ENCODE measurements at regions not wholly inside any gene's neighbourhood (a gene's known extent, or its start where the extent isn't known, plus 50 kb on each side); places are given as distances from the start of the nearest gene placed in this dataset.

GRCh38 chr1:55298167-55298894, 83.2 kb upstream of the USP24 start:
- TF ChIP-seq CTCF (conservative IDR thresholded peaks at IDR 0.05; ENCODE audit: low read length) (no peak), EZH2phosphoT487 (IDR thresholded peaks at IDR 0.05; ENCODE audit: borderline replicate concordance, low read depth, low read length) (no peak)
